Smooth muscle cell of the brain vasculature (primary cell): ENCODE measurements at regions not wholly inside any gene's neighbourhood (a gene's known extent, or its start where the extent isn't known, plus 50 kb on each side); places are given as distances from the start of the nearest gene placed in this dataset.

Experiments used
- DNase-seq: peaks from one replicate; pipeline ENCODE4 v3.0.0-alpha.2; 2012; ENCODE audit warnings: low read depth, low spot score

GRCh38 chr19:28420811-28421550 is 792.0 kb downstream of the UQCRFS1 start:
- no peak for DNase-seq

DNA sequence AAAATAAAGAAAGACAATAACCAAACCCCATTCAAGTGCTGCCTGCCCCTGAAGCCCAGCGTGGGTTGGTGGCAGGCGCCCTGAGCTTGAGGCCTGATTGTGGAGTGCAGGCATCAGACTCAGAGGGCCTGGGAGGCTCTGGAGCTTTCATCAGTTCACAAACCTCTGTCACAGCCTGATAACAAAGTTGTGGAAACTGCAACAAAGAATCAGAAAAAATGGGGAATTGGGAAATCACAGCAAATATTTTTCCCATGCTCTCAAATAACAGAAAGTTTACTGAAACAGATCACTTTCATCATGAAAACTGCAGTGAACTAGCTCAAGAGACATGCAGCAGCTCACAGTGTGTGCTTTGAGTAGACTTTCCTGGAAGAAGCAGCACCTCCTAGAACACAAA is 793.6 kb downstream of the UQCRFS1 start:
- DNase-seq = no peak

- no peak for DNase-seq
Observed at GRCh38 chr19:28417361-28417760, 795.6 kb downstream of the UQCRFS1 start.

DNA sequence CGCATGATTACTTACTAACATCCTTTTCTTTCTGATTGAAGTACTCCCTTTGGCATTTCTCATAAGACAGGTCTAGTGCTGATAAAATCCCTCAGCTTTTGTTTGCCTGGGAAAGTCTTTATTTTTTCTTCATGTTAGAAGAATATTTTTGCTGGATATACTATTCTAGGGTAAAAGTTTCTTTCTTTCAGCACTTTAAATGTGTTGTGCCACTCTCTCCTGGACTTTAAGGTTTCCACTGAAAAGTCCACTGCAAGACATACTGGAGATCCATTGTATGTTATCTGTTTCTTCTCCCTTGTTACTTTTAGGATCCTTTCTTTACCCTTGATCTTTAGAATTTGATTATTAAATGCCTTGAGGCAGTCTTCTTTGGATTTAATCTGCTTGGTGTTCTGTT is 796.7 kb downstream of the UQCRFS1 start:
- DNase-seq = no peak

GRCh38 chr19:28414748-28415147 is 798.2 kb downstream of the UQCRFS1 start:
- no peak for DNase-seq

DNA sequence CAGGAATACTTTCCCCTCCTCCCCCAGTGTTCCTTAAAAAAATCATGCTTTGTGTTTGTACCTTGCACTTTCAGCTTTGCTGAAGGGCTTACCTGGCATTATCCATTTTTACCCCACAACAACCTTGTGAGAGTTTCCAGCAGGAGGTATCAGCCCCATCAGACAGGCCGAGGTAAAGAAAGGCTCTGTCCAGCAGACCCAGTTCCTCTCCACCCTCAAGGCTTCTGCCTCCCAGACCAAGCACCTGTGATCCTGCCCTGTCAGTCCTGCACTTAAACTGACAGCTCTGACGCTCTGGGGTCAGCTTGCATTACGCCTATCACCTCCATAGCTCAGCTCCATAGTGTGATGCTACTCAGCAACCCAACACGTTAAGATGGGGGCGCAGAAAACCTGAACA is 803.1 kb downstream of the UQCRFS1 start:
- no peak for DNase-seq

- no peak for DNase-seq
Observed at GRCh38 chr19:28406966-28407365, 806.0 kb downstream of the UQCRFS1 start.

- no peak for DNase-seq
Observed at GRCh38 chr19:28405346-28405742, 807.6 kb downstream of the UQCRFS1 start.

GRCh38 chr19:28404472-28404871 is 808.5 kb downstream of the UQCRFS1 start:
- no peak for DNase-seq

GRCh38 chr19:28403690-28404089 is 809.3 kb downstream of the UQCRFS1 start:
- no peak for DNase-seq

GRCh38 chr19:28402701-28403290 is 810.2 kb downstream of the UQCRFS1 start:
- no peak for DNase-seq

- no peak for DNase-seq
Observed at GRCh38 chr19:28401739-28402424, 811.1 kb downstream of the UQCRFS1 start.

GRCh38 chr19:28400953-28401671 is 811.8 kb downstream of the UQCRFS1 start:
- DNase-seq = no peak

GRCh38 chr19:28399187-28399586 is 813.8 kb downstream of the UQCRFS1 start:
- no peak for DNase-seq

DNA sequence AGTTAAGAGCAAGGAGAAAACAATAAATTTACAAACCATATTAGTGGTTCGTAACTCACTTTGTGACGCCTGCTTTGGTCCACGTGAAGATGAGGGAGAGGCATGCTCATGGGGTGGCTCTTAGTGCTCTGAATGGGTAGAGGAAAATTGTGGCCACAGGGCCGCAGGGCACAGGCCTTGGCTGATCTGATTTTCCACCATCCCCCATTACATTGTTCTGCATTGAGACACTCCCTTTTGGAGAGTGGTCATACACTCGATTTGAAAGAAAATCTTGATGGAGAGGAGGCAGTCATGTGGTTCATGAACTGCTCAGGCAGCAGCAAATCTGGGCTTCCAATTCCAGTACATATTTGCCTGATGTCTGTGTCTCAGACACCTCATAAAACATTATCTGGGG is 815.2 kb downstream of the UQCRFS1 start:
- no peak for DNase-seq

GRCh38 chr19:28397306-28397705 is 815.6 kb downstream of the UQCRFS1 start:
- DNase-seq = no peak

GRCh38 chr19:28396287-28396831 is 816.6 kb downstream of the UQCRFS1 start:
- DNase-seq = no peak

- no peak for DNase-seq
Observed at GRCh38 chr19:28394725-28395124, 818.2 kb downstream of the UQCRFS1 start.

- DNase-seq = no peak
Observed at GRCh38 chr19:28393574-28394336, 819.2 kb downstream of the UQCRFS1 start.

DNA sequence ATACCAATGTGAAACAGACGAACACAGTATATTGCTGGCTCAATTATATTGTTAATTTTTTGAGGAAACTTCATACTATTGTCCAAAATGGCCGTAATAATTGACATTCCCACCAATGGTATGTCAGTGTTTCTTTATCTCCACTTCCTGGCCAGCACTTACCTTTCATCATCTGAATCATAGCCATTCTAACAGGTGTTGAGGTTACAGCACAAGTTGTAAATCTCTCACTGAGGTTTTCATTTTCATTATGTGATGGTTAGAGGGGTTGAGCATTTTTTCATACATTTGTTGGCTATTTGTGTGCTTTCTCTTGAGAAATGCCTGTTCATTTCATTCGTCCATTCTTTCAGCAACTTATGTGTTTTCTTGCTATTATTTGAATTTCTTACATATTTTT is 824.0 kb downstream of the UQCRFS1 start:
- DNase-seq = no peak

- DNase-seq = no peak
Observed at GRCh38 chr19:28387507-28387906, 825.4 kb downstream of the UQCRFS1 start.
